Motor neuron (in vitro differentiated cells): ENCODE measurements at regions not wholly inside any gene's neighbourhood (a gene's known extent, or its start where the extent isn't known, plus 50 kb on each side); places are given as distances from the start of the nearest gene placed in this dataset.

Source experiments
- ATAC-seq, 8 experiments: fragments of 200-7000 bp; cut with Tn5 transposase; replicated peaks in 6 of 8; 2 replicates each; pipeline ENCODE4 v1.8.0; 2021; ENCODE audit warnings: mild to moderate bottlenecking in 8 of 8, moderate library complexity in 8 of 8
- H3K27ac ChIP-seq, 2 donors: fragments of 250-450 bp; sonication (Bioruptor Pico); 2 replicates each; pipeline ENCODE4 v1.9.0; 2021; ENCODE audit warnings: antibody characterized with exemption in 2 of 2, mild to moderate bottlenecking in 2 of 2, moderate library complexity in 1 of 2
- H3K4me1 ChIP-seq, 2 donors: fragments of 250-450 bp; sonication (Bioruptor Pico); replicated peaks in 1 of 2; 2 replicates each; pipeline ENCODE4 v1.6.1; 2021; ENCODE audit warnings: antibody characterized with exemption in 2 of 2, mild to moderate bottlenecking in 2 of 2, moderate library complexity in 1 of 2
- H3K4me3 ChIP-seq, 5 donors: fragments of 250-450 bp; sonication (Bioruptor Pico); 2 replicates each; pipeline ENCODE4 v1.9.0; 2021; ENCODE audit warnings: antibody characterized with exemption in 5 of 5, mild to moderate bottlenecking in 5 of 5, moderate library complexity in 4 of 5
- WGBS, 10 experiments: fragments of 450-650 bp; shearing (Covaris generic); methylation state at CpG; one replicate each; pipeline ENCODE4 v1.0.0; 2022; 5-methylcytosine and 5-hydroxymethylcytosine counted together
- in situ Hi-C, 9 experiments: fragments of 400-800 bp; cut with MboI; loops; one replicate each; pipeline ENCODE4 v1.15.0; 2021; ENCODE audit warnings: low sequenced_read_pairs in 9 of 9, low pct_unique_long_range_greater_than_20kb in 2 of 9; ENCODE audit not compliant: unreplicated experiment in 9 of 9

GRCh38 chr5:99945478-99946442, 589.4 kb upstream of the FAM174A start:
- H3K27ac ChIP-seq = no peak overlapping the region
- no peak overlapping the region for H3K4me3 ChIP-seq
- WGBS, 10 experiments = 24 to 90% (median 71%) methylated on average over 2 to 12 of the region's 12 CpGs
- ATAC-seq = no peak
- in situ Hi-C loops = no loop called here
- H3K4me1 ChIP-seq = no peaks in the 10 kb centered on the region

GRCh38 chr5:99940540-99940939, 594.6 kb upstream of the FAM174A start:
- no peak overlapping the region for H3K4me3 ChIP-seq
- H3K4me1 ChIP-seq = no peaks in the 10 kb centered on the region
- in situ Hi-C loops = no loop called here
- ATAC-seq = no peak
- no peak overlapping the region for H3K27ac ChIP-seq

GRCh38 chr5:99936911-99937310, 598.3 kb upstream of the FAM174A start:
- no peak overlapping the region for H3K27ac ChIP-seq
- WGBS, 10 experiments = 0 to 67% (median 17%) methylated on average over 1 of the region's 1 CpG; no CpG with 5 or more reads in 3 of the 10 experiments
- no peak for ATAC-seq
- no peak overlapping the region for H3K4me3 ChIP-seq
- in situ Hi-C loops = no loop called here
- no peaks in the 10 kb centered on the region for H3K4me1 ChIP-seq

GRCh38 chr5:99929806-99930135, 605.4 kb upstream of the FAM174A start:
- Histone ChIP-seq H3K4me3 (no peak overlapping the region), H3K4me1 (no peaks in the 10 kb centered on the region), H3K27ac (no peak overlapping the region)
- no peak for ATAC-seq
- in situ Hi-C loops = no loop called here

GRCh38 chr5:99929067-99929805, 605.9 kb upstream of the FAM174A start:
- 0 to 100% (median 100%) methylated on average over 1 of the region's 2 CpGs; no CpG with 5 or more reads in 5 of the 10 experiments for WGBS, 10 experiments
- H3K27ac ChIP-seq = no peak overlapping the region

GRCh38 chr5:99928490-99928889, 606.7 kb upstream of the FAM174A start:
- no peak for ATAC-seq
- Histone ChIP-seq H3K4me3 (no peak overlapping the region), H3K27ac (no peak overlapping the region), H3K4me1 (peaks cover 0 to under 1% of the 10 kb centered on the region in 2 donors)
- 71 to 94% methylated on average over 1 to 2 of the region's 4 CpGs; no CpG with 5 or more reads in 8 of the 10 experiments for WGBS, 10 experiments
- in situ Hi-C loops = no loop called here

More at GRCh38 chr5:99929067-99929805, 605.9 kb upstream of the FAM174A start:
- in situ Hi-C loops = no loop called here
- no peaks in the 10 kb centered on the region for H3K4me1 ChIP-seq
- H3K4me3 ChIP-seq = no peak overlapping the region
- no peak for ATAC-seq

GRCh38 chr5:99926463-99926862, 608.7 kb upstream of the FAM174A start:
- H3K4me1 ChIP-seq = peaks cover 0 to 5% of the 10 kb centered on the region in 2 donors
- no peak overlapping the region for H3K27ac ChIP-seq
- ATAC-seq = no peak
- no peak overlapping the region for H3K4me3 ChIP-seq
- WGBS, 10 experiments = 0 to 90% (median 74%) methylated on average over 1 of the region's 1 CpG
- in situ Hi-C loops = no loop called here

- Histone ChIP-seq H3K27ac (no peak overlapping the region), H3K4me3 (no peak overlapping the region), H3K4me1 (peaks cover 0 to 5% of the 10 kb centered on the region in 2 donors)
- ATAC-seq = no peak
- in situ Hi-C loops = no loop called here
These were observed 612.8 kb upstream of the FAM174A start for GRCh38 chr5:99922386-99922785.

- Histone ChIP-seq H3K4me3 (no peak overlapping the region), H3K27ac (no peak overlapping the region), H3K4me1 (peaks cover 0 to 7% of the 10 kb centered on the region in 2 donors)
- WGBS, 10 experiments = 0 to 100% (median 25%) methylated on average over 1 of the region's 1 CpG; no CpG with 5 or more reads in 4 of the 10 experiments
- in situ Hi-C loops = no loop called here
- ATAC-seq = no peak
These were observed 623.2 kb upstream of the FAM174A start for GRCh38 chr5:99911971-99912370.

GRCh38 chr5:99906776-99907175, 628.4 kb upstream of the FAM174A start:
- no peak overlapping the region for H3K27ac ChIP-seq
- ATAC-seq = no peak
- H3K4me3 ChIP-seq = no peak overlapping the region
- no peaks in the 10 kb centered on the region for H3K4me1 ChIP-seq
- WGBS, 10 experiments = 42 to 100% (median 79%) methylated on average over 1 of the region's 1 CpG; no CpG with 5 or more reads in 2 of the 10 experiments
- in situ Hi-C loops = no loop called here

GRCh38 chr5:99901972-99902371, 633.2 kb upstream of the FAM174A start:
- in situ Hi-C loops = no loop called here
- Histone ChIP-seq H3K4me1 (no peaks in the 10 kb centered on the region), H3K4me3 (no peak overlapping the region), H3K27ac (no peak overlapping the region)
- ATAC-seq = no peak

- H3K27ac ChIP-seq = no peak overlapping the region
- in situ Hi-C loops = no loop called here
- ATAC-seq = peak in 5 of 8 experiments; percentile 34 to 84 (median 77)
- no peak overlapping the region for H3K4me3 ChIP-seq
- H3K4me1 ChIP-seq = no peaks in the 10 kb centered on the region
- 0 to 90% (median 35%) methylated on average over 1 of the region's 1 CpG; no CpG with 5 or more reads in 4 of the 10 experiments for WGBS, 10 experiments
These were observed 634.8 kb upstream of the FAM174A start for GRCh38 chr5:99900302-99900852.

GRCh38 chr5:99879791-99880511, 655.2 kb upstream of the FAM174A start:
- no peaks in the 10 kb centered on the region for H3K4me1 ChIP-seq
- ATAC-seq = no peak
- H3K27ac ChIP-seq = no peak overlapping the region
- in situ Hi-C loops = no loop called here
- 0 to 100% (median 73%) methylated on average over 1 to 4 of the region's 4 CpGs; no CpG with 5 or more reads in 4 of the 10 experiments for WGBS, 10 experiments
- no peak overlapping the region for H3K4me3 ChIP-seq
